ENCODE measurements at regions not wholly inside any gene's neighbourhood (a gene's known extent, or its start where the extent isn't known, plus 50 kb on each side); places are given as distances from the start of the nearest gene placed in this dataset.

DNA sequence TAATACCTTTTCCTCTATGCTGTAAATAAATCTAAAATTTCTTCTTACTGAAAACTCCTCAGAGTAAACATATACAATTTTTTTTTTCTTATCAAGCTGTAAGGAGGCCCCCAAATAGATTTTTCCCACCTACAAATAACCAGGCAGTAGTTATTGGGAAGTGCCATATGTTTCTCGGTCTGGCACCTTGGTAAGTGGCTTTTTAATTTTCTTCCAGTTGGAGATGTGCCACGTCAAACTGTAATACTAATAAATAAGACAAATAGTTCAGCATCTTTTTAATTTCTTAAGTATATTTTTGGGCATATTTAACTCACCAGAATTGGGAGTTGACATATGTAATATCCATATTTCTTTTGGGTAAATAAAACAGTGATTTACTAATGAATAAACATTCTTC, 346.3 kb downstream of the DIPK2A start:
- ATAC-seq, result no peak
- H3K4me3 Mint-ChIP-seq, result no peak overlapping the region
- H3K27ac Mint-ChIP-seq, result no peak overlapping the region
- no peak for DNase-seq
- no peaks in the 10 kb centered on the region for H3K9me3 Mint-ChIP-seq (ENCODE audit: low read depth)
- H3K36me3 Mint-ChIP-seq (ENCODE audit: low read depth), result no peaks in the 10 kb centered on the region
- peaks cover 8% of the 10 kb centered on the region for H3K27me3 Mint-ChIP-seq
- CTCF ChIA-PET, result interaction anchor here (1.1 kb wide), 1 partner anchor 23 kb away, joined by 4 read pairs; no protein-coding TSS in a partner anchor
- POLR2A ChIA-PET, result no interaction called here
- H3K4me1 Mint-ChIP-seq, result no peaks in the 10 kb centered on the region
- intact Hi-C loops (cut with DNase I, micrococcal nuclease), result no loop called here

DNA sequence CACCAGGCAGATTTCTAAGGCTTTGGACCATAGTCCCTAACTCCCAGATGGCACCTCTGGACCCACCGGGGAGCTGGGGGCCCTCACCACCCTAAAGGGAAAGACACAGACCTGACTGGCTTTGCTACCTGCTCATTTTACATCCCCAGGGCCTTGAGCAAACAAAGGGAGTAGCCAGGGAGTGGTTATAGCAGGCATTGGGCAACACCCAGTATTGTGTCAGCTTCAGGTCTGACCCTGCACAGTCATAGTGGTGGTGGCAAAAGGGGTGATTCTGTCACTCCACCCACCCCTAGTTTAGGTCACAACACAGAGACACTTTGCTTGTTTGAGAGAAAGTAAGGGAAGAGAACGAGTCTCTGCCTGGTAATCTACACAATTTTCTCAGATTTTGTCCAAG, 352.5 kb downstream of the DIPK2A start:
- intact Hi-C loops (cut with DNase I, micrococcal nuclease), result no loop called here
- H3K4me3 Mint-ChIP-seq, result no peak overlapping the region
- ATAC-seq, result no peak
- H3K36me3 Mint-ChIP-seq (ENCODE audit: low read depth), result no peaks in the 10 kb centered on the region
- no peaks in the 10 kb centered on the region for H3K9me3 Mint-ChIP-seq (ENCODE audit: low read depth)
- H3K27me3 Mint-ChIP-seq, result peaks cover 10% of the 10 kb centered on the region
- no peak overlapping the region for H3K27ac Mint-ChIP-seq
- H3K4me1 Mint-ChIP-seq, result no peaks in the 10 kb centered on the region
- POLR2A ChIA-PET, result no interaction called here
- no peak for DNase-seq
- CTCF ChIA-PET, result no interaction called here

DNA sequence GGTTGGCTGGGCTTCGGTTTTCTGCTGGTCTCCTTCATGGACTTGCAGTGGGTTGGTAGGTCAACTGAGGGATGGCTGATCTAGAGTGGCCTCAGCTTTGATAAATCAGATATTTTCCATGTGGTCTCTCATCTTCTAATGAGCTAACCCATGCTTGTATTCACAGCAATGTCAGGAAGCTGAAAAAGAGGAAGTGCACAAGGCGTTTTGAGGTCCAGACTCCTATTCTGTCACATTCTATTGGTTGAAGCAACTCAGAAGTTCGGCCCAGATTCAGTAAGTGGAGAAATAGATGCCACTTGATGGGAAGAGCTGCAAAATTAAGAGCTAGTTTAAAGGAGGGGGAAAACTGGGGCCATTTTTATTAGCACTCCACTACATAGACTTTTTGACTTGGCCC, 361.2 kb downstream of the DIPK2A start:
- H3K4me3 Mint-ChIP-seq, result no peak overlapping the region
- ChIA-PET POLR2A (no interaction called here), CTCF (interaction anchor here (0.5 to 1.4 kb wide), 2 partner anchors 9 to 343 kb away, joined by 3 to 5 read pairs; no protein-coding TSS in a partner anchor)
- H3K36me3 Mint-ChIP-seq (ENCODE audit: low read depth), result no peaks in the 10 kb centered on the region
- H3K27ac Mint-ChIP-seq, result no peak overlapping the region
- DNase-seq (no peak), ATAC-seq (no peak)
- no peaks in the 10 kb centered on the region for H3K27me3 Mint-ChIP-seq
- intact Hi-C loops (cut with DNase I, micrococcal nuclease), result no loop called here
- H3K4me1 Mint-ChIP-seq, result no peaks in the 10 kb centered on the region
- peaks cover 4% of the 10 kb centered on the region for H3K9me3 Mint-ChIP-seq (ENCODE audit: low read depth)

DNA sequence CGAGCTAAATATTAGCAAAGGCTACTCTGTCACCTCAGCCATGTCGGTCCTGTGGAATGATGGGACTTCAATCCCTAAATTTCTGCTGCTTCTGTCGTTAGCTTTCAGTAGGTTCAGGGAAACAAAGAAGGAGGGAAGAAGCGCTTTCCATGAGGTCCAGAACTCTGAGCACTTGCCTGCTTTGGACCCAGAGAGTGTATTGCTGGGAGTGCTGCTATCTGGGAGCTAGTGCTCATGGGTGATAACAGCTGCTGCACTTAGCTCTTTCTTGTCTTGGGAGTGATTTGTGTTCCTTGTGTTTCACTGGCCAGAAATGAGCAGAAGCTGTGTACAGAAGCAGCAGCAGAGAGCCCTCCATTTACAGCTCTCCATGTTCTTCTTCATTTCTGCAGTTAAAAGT, 369.8 kb downstream of the DIPK2A start:
- no peak overlapping the region for H3K27ac Mint-ChIP-seq
- ATAC-seq (no peak), DNase-seq (no peak)
- POLR2A ChIA-PET, result no interaction called here
- peaks cover 11% of the 10 kb centered on the region for H3K27me3 Mint-ChIP-seq
- CTCF ChIA-PET, result interaction anchor here (1.3 to 1.5 kb wide), 2 partner anchors 9 to 24 kb away, joined by 4 to 5 read pairs; no protein-coding TSS in a partner anchor
- H3K36me3 Mint-ChIP-seq (ENCODE audit: low read depth), result no peaks in the 10 kb centered on the region
- no peaks in the 10 kb centered on the region for H3K9me3 Mint-ChIP-seq (ENCODE audit: low read depth)
- no peak overlapping the region for H3K4me3 Mint-ChIP-seq
- no peaks in the 10 kb centered on the region for H3K4me1 Mint-ChIP-seq
- intact Hi-C loops (cut with DNase I, micrococcal nuclease), result no loop called here

DNA sequence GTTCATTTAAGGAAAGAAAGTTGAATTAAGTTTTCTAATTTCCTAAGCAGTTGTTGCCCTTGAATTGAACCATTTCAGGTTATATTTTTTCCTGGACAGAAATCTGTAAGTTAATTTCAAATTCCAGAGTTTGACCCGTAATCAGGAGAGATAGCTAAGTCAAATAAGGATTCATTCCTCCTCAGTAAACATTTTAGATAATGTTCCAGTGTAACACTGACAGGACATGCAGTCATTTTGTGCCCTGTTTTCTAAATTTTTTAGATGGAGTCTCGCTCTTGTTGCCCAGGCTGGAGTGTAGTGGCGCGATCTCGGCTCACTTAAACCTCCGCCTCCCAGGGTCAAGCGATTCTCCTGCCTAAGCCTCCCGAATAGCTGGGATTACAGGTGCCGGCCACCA, 371.7 kb downstream of the DIPK2A start:
- ATAC-seq (no peak), DNase-seq (no peak)
- Mint-ChIP-seq H3K4me3 (no peak overlapping the region), H3K4me1 (no peaks in the 10 kb centered on the region), H3K9me3 (ENCODE audit: low read depth) (no peaks in the 10 kb centered on the region), H3K27me3 (peaks cover 13% of the 10 kb centered on the region), H3K27ac (no peak overlapping the region), H3K36me3 (ENCODE audit: low read depth) (no peaks in the 10 kb centered on the region)
- ChIA-PET POLR2A (no interaction called here), CTCF (no interaction called here)
- intact Hi-C loops (cut with DNase I, micrococcal nuclease), result no loop called here

DNA sequence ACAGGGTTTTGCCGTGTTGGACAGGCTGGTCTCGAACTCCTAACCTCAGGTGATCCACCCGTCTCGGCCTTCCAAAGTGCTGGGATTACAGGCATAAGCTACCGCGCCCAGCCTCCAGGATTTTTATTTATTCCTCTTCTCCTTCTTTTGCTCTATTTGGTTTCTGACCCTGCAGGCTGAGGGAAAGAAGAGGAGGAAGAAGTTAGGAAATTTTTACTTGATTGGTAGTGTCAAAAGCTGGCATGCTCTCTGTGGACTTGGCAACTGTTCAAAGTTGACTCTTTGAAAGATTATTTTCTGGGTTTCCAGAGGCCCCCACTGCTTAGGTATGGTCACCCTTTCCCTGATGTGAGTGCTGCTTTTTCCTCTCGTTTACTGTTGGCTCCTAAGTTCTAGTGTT, 372.2 kb downstream of the DIPK2A start:
- peaks cover 13% of the 10 kb centered on the region for H3K27me3 Mint-ChIP-seq
- ChIA-PET POLR2A (no interaction called here), CTCF (no interaction called here)
- intact Hi-C loops (cut with DNase I, micrococcal nuclease), result no loop called here
- H3K4me1 Mint-ChIP-seq, result no peaks in the 10 kb centered on the region
- no peaks in the 10 kb centered on the region for H3K9me3 Mint-ChIP-seq (ENCODE audit: low read depth)
- no peaks in the 10 kb centered on the region for H3K36me3 Mint-ChIP-seq (ENCODE audit: low read depth)
- H3K4me3 Mint-ChIP-seq, result no peak overlapping the region
- no peak for ATAC-seq
- DNase-seq, result no peak
- no peak overlapping the region for H3K27ac Mint-ChIP-seq

DNA sequence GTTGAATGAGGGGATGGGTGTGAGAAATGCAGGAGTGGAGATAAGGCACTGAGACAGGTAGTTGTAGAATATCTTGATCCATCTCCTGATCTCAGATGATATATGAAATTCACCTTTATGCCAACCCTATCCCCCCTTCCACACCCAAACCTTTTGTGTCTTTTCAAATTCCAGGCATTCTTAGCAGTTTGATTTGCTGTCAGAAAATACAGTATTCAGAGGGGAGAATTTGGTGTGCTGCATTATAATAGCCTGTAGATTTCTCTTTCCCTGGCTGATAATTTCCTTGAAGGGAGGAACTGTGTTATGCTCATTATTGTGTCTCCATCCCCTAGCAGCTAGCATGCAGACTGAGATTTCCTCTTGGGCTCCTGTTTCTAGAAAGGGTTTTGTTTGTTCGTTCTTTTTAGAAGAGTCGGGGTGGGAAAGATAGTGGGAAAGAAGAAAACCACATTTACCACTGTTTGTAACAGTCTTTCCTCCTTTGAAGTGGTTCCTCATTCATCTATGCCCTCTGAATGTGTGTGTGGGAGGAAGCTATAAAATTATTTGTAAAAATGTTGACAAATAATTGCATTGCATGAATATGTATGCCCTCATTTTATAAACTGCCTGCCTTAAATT, 373.4 kb downstream of the DIPK2A start:
- intact Hi-C loops (cut with DNase I, micrococcal nuclease), result no loop called here
- POLR2A ChIA-PET, result no interaction called here

DNA sequence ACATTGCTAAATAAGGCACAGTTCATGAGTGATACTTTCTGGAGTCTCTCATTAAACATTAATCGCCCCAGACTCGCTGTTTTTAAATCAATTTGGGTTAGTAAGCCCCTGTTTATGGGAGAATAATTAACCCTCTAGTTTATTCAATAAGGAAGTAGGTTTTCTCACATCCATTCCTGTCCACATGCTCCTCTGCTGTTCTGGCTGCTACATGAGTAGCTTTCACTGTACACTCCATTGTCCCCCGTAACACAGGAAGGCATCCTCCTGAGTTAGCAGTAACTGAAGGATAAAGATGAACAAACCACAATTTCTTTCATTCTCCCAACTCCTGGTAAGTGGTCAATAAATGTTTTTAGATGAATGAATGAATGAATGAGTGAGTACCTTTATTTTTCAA, 378.5 kb downstream of the DIPK2A start:
- ChIA-PET POLR2A (no interaction called here), CTCF (no interaction called here)
- no peak overlapping the region for H3K4me3 Mint-ChIP-seq
- ATAC-seq, result no peak
- peaks cover 2% of the 10 kb centered on the region for H3K27me3 Mint-ChIP-seq
- no peaks in the 10 kb centered on the region for H3K36me3 Mint-ChIP-seq (ENCODE audit: low read depth)
- H3K27ac Mint-ChIP-seq, result no peak overlapping the region
- intact Hi-C loops (cut with DNase I, micrococcal nuclease), result no loop called here
- DNase-seq, result no peak
- no peaks in the 10 kb centered on the region for H3K9me3 Mint-ChIP-seq (ENCODE audit: low read depth)
- H3K4me1 Mint-ChIP-seq, result no peaks in the 10 kb centered on the region

More for the DNA sequence above, 373.4 kb downstream of the DIPK2A start:
- DNase-seq, result no peak
- no peaks in the 10 kb centered on the region for H3K4me1 Mint-ChIP-seq
- H3K36me3 Mint-ChIP-seq (ENCODE audit: low read depth), result no peaks in the 10 kb centered on the region
- peaks cover 10% of the 10 kb centered on the region for H3K27me3 Mint-ChIP-seq
- H3K27ac Mint-ChIP-seq, result no peak overlapping the region
- no peak for ATAC-seq
- CTCF ChIA-PET, result no interaction called here
- H3K9me3 Mint-ChIP-seq (ENCODE audit: low read depth), result no peaks in the 10 kb centered on the region
- no peak overlapping the region for H3K4me3 Mint-ChIP-seq

DNA sequence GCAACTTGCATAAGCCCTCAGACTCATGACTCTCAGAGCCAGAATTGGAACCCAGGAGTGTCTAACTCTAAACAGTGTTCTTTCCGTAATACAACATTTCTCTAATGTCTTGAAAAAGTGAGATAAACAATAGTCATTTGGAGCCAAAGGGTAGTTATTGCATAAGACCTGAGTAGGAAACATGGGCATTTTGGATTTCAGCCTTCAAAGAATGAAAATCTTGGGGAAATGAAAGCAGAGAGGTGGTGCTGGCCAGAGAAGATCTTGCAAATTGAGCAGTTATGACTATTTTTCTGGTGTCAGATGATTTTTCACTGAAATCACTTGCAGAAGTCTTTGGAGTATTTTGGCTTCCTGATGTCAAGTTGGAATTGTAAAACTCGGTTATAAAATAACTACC, 379.4 kb downstream of the DIPK2A start:
- ChIA-PET POLR2A (no interaction called here), CTCF (no interaction called here)
- H3K9me3 Mint-ChIP-seq (ENCODE audit: low read depth), result no peaks in the 10 kb centered on the region
- DNase-seq, result no peak
- no peak overlapping the region for H3K27ac Mint-ChIP-seq
- intact Hi-C loops (cut with DNase I, micrococcal nuclease), result no loop called here
- H3K4me3 Mint-ChIP-seq, result no peak overlapping the region
- ATAC-seq, result no peak
- H3K4me1 Mint-ChIP-seq, result no peaks in the 10 kb centered on the region
- H3K27me3 Mint-ChIP-seq, result peaks cover 2% of the 10 kb centered on the region
- no peaks in the 10 kb centered on the region for H3K36me3 Mint-ChIP-seq (ENCODE audit: low read depth)

DNA sequence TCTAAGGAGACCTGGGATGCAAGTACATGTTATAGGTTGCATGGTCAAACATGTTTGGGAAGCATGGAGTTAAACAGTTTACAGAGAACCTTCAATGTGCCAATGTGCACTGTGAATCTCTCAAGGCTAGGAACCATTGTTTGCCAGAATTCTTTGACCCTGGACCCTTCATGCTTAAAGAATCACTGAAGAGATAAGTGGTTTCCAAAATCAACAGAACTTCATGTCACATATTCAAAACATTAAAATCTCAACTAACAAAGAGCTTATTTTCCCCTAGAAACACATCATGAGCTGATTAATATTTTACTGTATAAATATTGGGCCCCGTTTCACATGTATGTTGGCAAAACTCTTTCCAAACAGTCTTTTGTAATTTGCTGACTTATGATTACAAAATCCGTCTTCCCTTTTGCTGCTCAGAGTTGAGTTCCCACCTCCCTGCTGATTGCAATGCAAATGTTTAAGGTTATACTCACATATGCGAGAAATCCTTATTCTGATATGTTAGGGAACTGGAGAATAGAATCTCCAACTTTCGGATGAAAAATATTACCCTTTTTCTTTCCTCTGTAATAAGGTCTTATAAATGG, 380.2 kb downstream of the DIPK2A start:
- no peak for ATAC-seq
- ChIA-PET CTCF (no interaction called here), POLR2A (no interaction called here)
- Mint-ChIP-seq H3K4me3 (no peak overlapping the region), H3K4me1 (no peaks in the 10 kb centered on the region), H3K36me3 (ENCODE audit: low read depth) (no peaks in the 10 kb centered on the region), H3K9me3 (ENCODE audit: low read depth) (no peaks in the 10 kb centered on the region), H3K27ac (no peak overlapping the region), H3K27me3 (peaks cover 2% of the 10 kb centered on the region)
- intact Hi-C loops (cut with DNase I, micrococcal nuclease), result no loop called here
- no peak for DNase-seq

DNA sequence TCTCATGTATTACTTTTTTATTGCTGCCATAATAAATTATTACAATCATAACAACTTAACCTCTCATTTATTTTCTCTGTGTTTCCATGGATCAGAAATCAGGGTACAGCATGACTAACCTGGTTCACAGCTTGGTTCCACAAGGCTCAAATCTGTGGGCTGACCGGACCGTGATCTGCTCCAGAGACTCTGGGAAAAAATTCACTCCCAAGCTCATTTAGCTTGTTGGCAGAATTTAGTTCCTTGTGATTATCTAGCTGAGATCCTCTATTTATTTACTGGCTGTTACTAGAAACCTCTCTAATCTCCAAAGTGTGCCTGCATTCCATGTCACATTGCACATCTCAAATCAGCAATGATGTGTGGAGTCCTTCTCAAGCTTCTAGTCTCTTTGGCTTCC, 386.6 kb downstream of the DIPK2A start:
- ChIA-PET CTCF (interaction anchor here (1.0 kb wide), 1 partner anchor 279 kb away, joined by 3 read pairs; no protein-coding TSS in a partner anchor), POLR2A (no interaction called here)
- H3K9me3 Mint-ChIP-seq (ENCODE audit: low read depth), result no peaks in the 10 kb centered on the region
- ATAC-seq, result no peak
- H3K4me3 Mint-ChIP-seq, result no peak overlapping the region
- peaks cover 2% of the 10 kb centered on the region for H3K27me3 Mint-ChIP-seq
- intact Hi-C loops (cut with DNase I, micrococcal nuclease), result no loop called here
- H3K27ac Mint-ChIP-seq, result no peak overlapping the region
- H3K4me1 Mint-ChIP-seq, result no peaks in the 10 kb centered on the region
- H3K36me3 Mint-ChIP-seq (ENCODE audit: low read depth), result no peaks in the 10 kb centered on the region
- DNase-seq, result no peak

DNA sequence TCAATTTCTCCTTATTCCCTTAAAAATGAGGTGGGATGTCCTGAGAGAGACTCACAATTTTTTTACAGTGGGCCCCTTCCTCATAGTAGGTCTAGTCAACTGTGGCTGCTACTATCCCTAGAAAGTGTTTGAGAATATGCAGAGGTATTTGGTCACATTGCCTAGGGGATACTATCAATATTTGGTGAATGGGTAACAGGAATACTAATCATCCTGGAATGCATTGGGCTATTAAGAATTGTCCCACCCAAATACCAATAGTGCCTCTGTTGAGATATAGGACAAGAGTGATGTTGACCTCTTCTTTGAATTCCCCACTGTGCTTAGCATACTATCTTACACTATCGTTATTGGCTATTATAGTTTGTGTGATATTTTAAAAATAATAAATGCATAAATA, 389.4 kb downstream of the DIPK2A start:
- intact Hi-C loops (cut with DNase I, micrococcal nuclease), result no loop called here
- no peak for ATAC-seq
- ChIA-PET CTCF (no interaction called here), POLR2A (no interaction called here)
- no peaks in the 10 kb centered on the region for H3K36me3 Mint-ChIP-seq (ENCODE audit: low read depth)
- peaks cover 3% of the 10 kb centered on the region for H3K9me3 Mint-ChIP-seq (ENCODE audit: low read depth)
- no peaks in the 10 kb centered on the region for H3K4me1 Mint-ChIP-seq
- H3K27me3 Mint-ChIP-seq, result peaks cover 2% of the 10 kb centered on the region
- H3K4me3 Mint-ChIP-seq, result no peak overlapping the region
- no peak for DNase-seq
- no peak overlapping the region for H3K27ac Mint-ChIP-seq

All from activated CD4-positive, alpha-beta T cell treated with anti-CD3 and anti-CD28 coated beads for 36 hours (primary cell).